ENCODE measurements at regions not wholly inside any gene's neighbourhood (a gene's known extent, or its start where the extent isn't known, plus 50 kb on each side); places are given as distances from the start of the nearest gene placed in this dataset.

GRCh38 chr5:165919196-165919595 is 2372.2 kb upstream of the WWC1 start:
- TF ChIP-seq CTCF (IDR thresholded peaks at IDR 0.05) = no peak
- no peak for TF ChIP-seq EZH2 (IDR thresholded peaks at IDR 0.05; ENCODE audit: borderline replicate concordance, insufficient read depth, low read depth, low read length, poor library complexity, severe bottlenecking)
